ENCODE measurements at regions not wholly inside any gene's neighbourhood (a gene's known extent, or its start where the extent isn't known, plus 50 kb on each side); places are given as distances from the start of the nearest gene placed in this dataset.

DNA sequence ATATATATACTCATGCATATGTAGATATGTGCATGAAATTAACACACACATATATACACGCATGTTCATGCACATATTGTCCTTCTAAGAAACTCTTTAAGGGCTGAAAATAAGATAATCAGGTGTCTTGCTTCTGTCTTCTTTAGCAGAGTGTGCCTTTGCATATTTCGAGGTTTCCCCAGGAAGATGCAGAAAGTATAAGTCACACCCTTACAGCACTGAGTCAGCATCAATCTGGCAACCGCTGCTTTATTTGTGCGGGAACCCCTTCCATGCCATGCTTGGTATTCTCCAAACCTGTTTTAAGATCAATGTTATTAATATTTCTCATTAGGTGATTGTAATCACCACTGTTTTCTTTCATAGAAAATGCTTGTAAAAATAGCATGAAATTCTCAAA lies 557.9 kb downstream of the CAAP1 start:
- TF ChIP-seq, protein P1, sequence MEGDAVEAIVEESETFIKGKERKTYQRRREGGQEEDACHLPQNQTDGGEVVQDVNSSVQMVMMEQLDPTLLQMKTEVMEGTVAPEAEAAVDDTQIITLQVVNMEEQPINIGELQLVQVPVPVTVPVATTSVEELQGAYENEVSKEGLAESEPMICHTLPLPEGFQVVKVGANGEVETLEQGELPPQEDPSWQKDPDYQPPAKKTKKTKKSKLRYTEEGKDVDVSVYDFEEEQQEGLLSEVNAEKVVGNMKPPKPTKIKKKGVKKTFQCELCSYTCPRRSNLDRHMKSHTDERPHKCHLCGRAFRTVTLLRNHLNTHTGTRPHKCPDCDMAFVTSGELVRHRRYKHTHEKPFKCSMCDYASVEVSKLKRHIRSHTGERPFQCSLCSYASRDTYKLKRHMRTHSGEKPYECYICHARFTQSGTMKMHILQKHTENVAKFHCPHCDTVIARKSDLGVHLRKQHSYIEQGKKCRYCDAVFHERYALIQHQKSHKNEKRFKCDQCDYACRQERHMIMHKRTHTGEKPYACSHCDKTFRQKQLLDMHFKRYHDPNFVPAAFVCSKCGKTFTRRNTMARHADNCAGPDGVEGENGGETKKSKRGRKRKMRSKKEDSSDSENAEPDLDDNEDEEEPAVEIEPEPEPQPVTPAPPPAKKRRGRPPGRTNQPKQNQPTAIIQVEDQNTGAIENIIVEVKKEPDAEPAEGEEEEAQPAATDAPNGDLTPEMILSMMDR (IDR thresholded peaks at IDR 0.05), result no peak

DNA sequence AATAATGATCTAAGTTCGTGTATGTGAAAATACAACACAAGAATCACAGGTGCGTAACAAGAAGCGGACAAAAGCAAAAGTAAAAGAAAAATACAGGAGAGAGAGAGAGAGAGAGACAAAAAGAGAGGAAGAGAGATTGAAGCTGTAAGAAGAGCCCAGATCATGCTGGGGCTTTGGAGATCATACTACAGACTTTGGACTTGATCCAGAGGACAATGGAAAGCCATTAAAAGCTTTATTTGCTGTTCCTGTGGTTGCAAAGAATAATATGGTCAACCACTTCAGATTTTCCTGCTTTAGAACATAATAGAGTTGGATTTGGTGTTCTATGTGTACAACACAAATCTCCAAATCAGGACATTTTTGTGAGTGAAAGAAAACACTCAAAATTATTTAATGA lies 561.4 kb downstream of the CAAP1 start:
- TF ChIP-seq, protein P1 (IDR thresholded peaks at IDR 0.05), result no peak

DNA sequence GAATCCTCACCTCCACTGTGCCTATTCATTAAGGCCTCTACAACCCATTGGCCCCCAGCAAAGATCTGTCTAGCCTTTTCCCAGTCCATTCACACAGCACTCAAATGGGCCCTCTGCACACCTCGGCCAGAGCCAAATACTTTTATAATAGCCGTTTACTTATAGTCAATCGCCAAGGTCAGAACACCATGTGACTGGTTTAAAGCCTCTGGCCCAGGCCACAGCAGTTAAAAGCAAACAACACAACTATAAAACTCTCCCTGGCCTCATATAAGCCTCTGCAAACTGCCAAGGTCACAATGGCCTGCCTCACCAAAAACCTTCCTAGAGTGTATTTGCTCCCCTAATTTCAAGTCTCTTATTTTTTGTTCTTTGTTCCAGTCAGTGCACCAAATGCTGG lies 562.6 kb downstream of the CAAP1 start:
- TF ChIP-seq, protein P1 (IDR thresholded peaks at IDR 0.05), result no peak

DNA sequence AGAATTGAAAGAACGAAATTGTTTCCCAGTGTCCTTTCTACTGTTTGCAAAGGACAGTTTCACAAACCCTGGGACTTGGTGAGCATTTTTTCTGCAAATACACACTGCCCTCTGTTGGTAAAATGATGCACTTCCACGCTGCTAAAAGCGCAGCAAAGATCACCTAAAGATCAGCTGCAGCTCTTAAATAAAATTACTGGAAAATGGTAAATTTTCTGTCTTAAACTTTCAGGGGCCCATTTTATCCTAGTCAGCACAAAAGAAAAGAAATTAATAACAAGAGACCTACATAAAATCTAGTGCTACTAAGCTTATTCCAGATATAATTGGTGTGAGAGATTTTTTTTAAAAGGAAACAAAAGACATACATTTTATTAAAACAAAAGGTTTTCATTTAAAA lies 566.0 kb downstream of the CAAP1 start:
- TF ChIP-seq, protein P1 (IDR thresholded peaks at IDR 0.05), result peak; percentile 84

DNA sequence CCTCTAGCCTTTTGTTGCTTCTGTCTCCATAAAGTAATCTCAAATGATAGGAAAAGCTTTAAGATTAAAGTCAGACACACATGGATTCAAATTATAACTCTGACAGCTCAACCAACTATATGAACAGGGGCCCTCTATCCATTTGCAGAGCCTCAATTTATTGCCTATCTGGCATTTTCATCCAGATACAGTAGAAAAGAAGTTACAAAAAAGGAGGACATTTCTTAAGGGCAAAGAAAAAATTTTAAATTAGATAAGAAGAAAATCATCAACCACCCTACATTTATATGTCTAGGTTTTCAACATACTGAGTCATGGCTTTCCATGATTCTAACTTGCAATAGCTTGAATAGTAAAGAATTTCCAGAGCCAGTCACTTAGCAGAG lies 567.2 kb downstream of the CAAP1 start:
- TF ChIP-seq, protein P1 (IDR thresholded peaks at IDR 0.05), result no peak

DNA sequence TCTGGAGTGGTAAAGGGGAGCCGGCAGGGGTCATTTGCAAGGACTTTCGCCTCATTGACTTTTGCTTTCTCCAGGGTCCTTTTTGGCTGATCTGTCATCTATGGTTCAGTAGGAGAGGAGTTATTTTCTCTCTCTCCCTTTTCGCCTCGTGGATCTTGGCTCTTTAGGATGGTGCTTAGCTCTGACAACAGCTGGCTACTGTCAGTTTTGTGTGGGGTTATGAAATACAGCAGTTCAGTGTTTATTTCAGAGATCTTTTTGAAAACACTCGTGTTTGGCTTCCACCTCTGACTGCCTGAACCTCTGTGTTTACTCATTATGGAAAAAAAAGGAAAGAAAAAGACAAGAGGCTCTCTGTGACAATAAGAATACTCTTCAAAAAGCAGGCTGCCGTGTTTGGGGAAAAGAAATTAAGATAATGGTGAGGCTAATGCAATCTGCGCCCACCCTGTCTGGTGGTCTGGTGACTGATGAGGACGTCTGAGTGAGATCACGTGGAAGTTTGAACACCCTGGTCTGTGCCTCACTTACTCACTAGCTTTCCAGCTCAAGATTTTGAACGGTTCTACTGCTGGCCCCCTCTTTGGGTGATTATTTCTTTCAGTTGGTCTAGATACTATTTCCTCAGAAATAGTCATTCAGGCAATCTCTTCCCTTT lies 567.7 kb downstream of the CAAP1 start:
- TF ChIP-seq, protein P1 (IDR thresholded peaks at IDR 0.05), result no peak

DNA sequence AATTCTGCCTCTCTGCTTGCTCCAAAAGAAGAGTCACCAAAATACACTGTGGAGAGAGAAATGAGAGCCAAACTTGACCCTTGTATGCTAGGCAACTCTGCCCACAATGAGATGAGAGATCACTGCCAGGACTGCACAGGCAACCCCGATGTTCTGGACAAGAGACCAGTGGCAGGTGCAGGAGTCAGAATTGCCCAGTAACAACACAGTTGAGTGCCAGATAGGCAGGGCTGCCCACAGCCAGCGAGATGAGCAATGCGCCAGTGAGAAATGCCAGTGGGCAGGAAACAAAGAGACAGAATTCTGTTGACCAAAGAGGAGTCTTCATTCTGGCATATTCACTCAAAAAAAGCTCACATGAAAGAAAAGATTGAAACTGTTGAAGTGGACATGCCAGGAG lies 570.7 kb downstream of the CAAP1 start:
- TF ChIP-seq, protein P1 (IDR thresholded peaks at IDR 0.05), result no peak

DNA sequence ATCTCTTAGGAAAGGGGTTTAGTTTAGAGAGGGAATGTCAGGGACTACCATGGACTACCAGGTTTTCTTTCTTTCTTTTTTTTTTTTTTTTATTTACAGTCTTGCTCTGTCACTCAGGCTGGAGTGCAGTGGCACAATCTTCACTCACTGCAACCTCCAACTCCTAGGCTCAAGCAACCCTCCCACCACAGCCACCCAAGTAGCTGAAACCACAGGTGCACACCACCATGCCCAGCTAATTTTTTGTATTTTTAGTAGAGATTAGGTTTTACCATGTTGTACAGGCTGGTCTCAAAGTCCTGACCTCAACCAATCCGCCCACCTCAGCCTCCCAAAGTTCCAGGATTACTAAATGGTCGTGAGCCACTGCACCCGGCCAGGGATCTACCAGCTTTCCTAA lies 572.7 kb downstream of the CAAP1 start:
- TF ChIP-seq, protein P1 (IDR thresholded peaks at IDR 0.05), result no peak
